Memory B cell (primary cell): ENCODE measurements at regions not wholly inside any gene's neighbourhood (a gene's known extent, or its start where the extent isn't known, plus 50 kb on each side); places are given as distances from the start of the nearest gene placed in this dataset.

Experiments used
- ATAC-seq: fragments of 150-1000 bp; cut with Tn5 transposase; 2 replicates; pipeline ENCODE4 v1.10.0; 2021; ENCODE audit warnings: low read depth, mild to moderate bottlenecking, moderate library complexity
- DNase-seq, 2 donors: peaks; one replicate each; pipeline ENCODE4 v3.0.0; 2022; ENCODE audit warnings: low spot score in 2 of 2
- H3K27ac Mint-ChIP-seq: one replicate; pipeline ENCODE4 v1.8.0; 2022; ENCODE audit warnings: mild to moderate bottlenecking, moderate library complexity, mixed read lengths
- H3K27me3 Mint-ChIP-seq: one replicate; pipeline ENCODE4 v1.8.0; 2022; ENCODE audit warnings: mixed read lengths
- H3K36me3 Mint-ChIP-seq: one replicate; pipeline ENCODE4 v1.8.0; 2022; ENCODE audit warnings: mild to moderate bottlenecking, mixed read lengths
- H3K4me1 Mint-ChIP-seq: one replicate; pipeline ENCODE4 v1.8.0; 2022; ENCODE audit warnings: mixed read lengths
- H3K4me3 Mint-ChIP-seq: one replicate; pipeline ENCODE4 v1.8.0; 2022; ENCODE audit warnings: mild to moderate bottlenecking, moderate library complexity, mixed read lengths
- H3K9me3 Mint-ChIP-seq: one replicate; pipeline ENCODE4 v1.8.0; 2022; ENCODE audit warnings: mixed read lengths

GRCh38 chr3:177421481-177421785, 224.2 kb upstream of the TBL1XR1 start:
- Mint-ChIP-seq H3K4me3 (no peak overlapping the region), H3K36me3 (no peaks in the 10 kb centered on the region), H3K27me3 (peaks cover 1% of the 10 kb centered on the region), H3K4me1 (peaks cover 4% of the 10 kb centered on the region), H3K27ac (no peak overlapping the region), H3K9me3 (peaks cover under 1% of the 10 kb centered on the region)
- DNase-seq (no peak), ATAC-seq (no peak)

- Mint-ChIP-seq H3K27ac (no peak overlapping the region), H3K4me3 (no peak overlapping the region), H3K9me3 (peaks cover 2% of the 10 kb centered on the region), H3K27me3 (peaks cover 1% of the 10 kb centered on the region), H3K4me1 (peaks cover 12% of the 10 kb centered on the region), H3K36me3 (no peaks in the 10 kb centered on the region)
- ATAC-seq (no peak), DNase-seq (no peak)
These were observed 227.2 kb upstream of the TBL1XR1 start for GRCh38 chr3:177424521-177424920.

DNA sequence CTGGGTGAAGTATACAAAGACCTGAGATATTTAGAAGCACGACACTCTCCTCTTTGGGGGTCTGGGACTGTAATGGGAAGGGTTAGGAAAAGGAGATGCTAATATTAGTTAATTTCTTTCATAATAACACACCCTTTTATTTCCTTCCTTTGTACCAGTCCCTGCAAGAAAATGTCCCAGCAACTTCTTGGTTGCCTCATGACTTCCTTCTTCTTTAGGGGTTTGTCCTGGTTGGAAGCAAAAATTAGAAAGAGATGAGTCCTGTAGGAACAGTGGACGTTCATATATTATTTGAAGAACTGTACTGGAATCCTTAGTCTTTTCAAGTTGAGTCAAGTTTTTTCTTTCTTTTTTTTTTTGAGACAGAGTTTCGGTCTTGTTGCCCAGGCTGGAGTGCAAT, 227.8 kb upstream of the TBL1XR1 start:
- Mint-ChIP-seq H3K36me3 (no peaks in the 10 kb centered on the region), H3K9me3 (peaks cover 2% of the 10 kb centered on the region), H3K27me3 (peaks cover 1% of the 10 kb centered on the region), H3K4me3 (no peak overlapping the region), H3K27ac (no peak overlapping the region), H3K4me1 (peaks cover 12% of the 10 kb centered on the region)
- DNase-seq (no peak), ATAC-seq (no peak)

DNA sequence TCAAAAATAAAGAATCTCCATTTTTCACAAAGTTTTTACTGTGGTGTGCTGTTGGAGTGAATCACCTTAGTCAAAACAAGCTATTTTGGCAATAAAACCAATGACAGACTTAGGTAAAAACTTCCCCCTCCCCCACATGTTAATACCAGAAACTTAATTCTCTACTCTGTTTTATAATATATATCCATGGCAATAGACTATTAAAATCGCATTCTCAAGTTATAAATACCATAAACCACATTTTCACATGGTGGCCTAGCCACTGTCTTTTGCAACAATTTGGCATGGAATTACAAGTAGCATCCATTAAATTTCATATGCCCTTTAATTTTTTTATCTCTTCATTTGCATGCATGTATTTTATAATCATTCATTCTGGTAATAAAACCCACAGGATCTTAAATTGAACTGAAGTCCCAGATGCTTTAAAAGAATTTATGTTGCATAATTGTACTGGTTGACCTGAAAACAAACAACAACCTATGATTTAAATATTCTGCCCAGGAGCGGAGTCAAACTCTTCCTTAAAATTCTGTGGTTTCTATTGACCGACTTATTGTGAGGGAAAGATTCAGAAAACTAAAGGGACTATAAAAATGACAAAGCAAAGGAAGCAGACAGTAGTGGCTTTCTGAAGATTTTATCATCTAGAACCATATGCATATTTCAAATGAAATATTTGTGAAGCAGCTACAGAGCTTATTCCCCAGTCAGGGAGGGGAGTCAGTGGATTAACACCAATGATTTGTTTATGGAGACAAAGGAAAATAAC, 229.0 kb upstream of the TBL1XR1 start:
- DNase-seq (no peak), ATAC-seq (no peak)
- no peak overlapping the region for H3K4me3 Mint-ChIP-seq
- H3K27me3 Mint-ChIP-seq, result no peaks in the 10 kb centered on the region
- H3K4me1 Mint-ChIP-seq, result peaks cover 8% of the 10 kb centered on the region
- peaks cover 2% of the 10 kb centered on the region for H3K9me3 Mint-ChIP-seq
- H3K36me3 Mint-ChIP-seq, result no peaks in the 10 kb centered on the region
- H3K27ac Mint-ChIP-seq, result peak overlapping the region; percentile 90

DNA sequence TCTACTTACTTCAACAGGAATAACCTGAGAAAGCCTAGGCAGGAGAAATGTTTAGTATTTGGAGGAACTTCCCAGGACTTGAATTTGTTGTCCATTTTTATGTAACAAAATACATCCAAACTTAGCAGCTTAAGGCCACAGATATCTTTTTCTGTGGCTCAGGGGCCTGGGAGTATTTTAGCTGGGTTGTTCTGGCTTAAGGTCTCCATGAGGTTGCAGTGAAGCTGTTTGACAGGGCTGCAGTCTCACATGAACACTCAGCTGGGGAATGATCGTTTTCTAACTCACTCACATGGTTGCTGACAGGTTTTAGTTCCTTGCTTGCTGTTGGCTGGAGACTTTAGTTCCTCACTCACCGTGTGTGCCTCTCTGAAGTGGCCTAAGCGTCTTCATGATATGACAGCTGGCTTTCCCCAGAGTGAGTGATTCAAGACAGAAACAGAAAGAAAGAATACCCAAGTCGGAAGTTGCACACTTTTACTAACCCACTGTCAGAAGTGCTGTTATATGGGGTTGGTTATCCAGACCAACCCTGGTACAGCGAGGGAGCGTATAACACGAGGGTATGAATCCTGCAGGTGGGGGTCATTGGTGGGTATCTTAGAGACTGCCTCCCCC, 229.7 kb upstream of the TBL1XR1 start:
- Mint-ChIP-seq H3K27ac (peak overlapping the region; percentile 90), H3K4me1 (peaks cover 8% of the 10 kb centered on the region), H3K36me3 (no peaks in the 10 kb centered on the region), H3K9me3 (peaks cover 2% of the 10 kb centered on the region), H3K4me3 (peak overlapping the region; percentile 39), H3K27me3 (no peaks in the 10 kb centered on the region)
- peak in 1 of 2 donors; percentile 22 for DNase-seq
- ATAC-seq, result peak; percentile 95

- ATAC-seq (peak; percentile 3), DNase-seq (no peak)
- H3K36me3 Mint-ChIP-seq, result no peaks in the 10 kb centered on the region
- H3K27me3 Mint-ChIP-seq, result no peaks in the 10 kb centered on the region
- peak overlapping the region; percentile 90 for H3K27ac Mint-ChIP-seq
- peaks cover 2% of the 10 kb centered on the region for H3K9me3 Mint-ChIP-seq
- peaks cover 8% of the 10 kb centered on the region for H3K4me1 Mint-ChIP-seq
- peak overlapping the region; percentile 39 for H3K4me3 Mint-ChIP-seq
These were observed 230.3 kb upstream of the TBL1XR1 start for GRCh38 chr3:177427540-177427939.

DNA sequence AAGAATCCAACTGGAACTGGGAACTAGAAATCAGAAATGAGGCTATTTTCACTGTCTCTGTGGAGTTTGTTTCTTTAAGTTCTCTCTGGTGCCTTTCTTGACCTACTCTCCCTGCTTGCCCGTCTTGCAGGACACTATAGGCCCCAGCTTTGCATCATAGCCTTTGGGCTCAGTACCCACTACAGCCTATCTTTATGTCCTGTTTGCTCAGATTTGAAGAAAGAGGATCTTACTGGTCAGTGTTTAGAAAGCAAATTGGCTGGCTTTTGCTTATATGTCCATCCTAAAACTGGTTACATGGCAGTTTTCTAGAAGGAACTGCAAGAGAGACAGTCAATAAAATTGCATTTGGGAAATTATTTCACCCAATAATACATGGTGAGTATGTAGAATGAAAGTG, 231.8 kb upstream of the TBL1XR1 start:
- no peak for ATAC-seq
- Mint-ChIP-seq H3K4me1 (peaks cover 8% of the 10 kb centered on the region), H3K27ac (no peak overlapping the region), H3K9me3 (peaks cover 2% of the 10 kb centered on the region), H3K36me3 (no peaks in the 10 kb centered on the region), H3K4me3 (no peak overlapping the region), H3K27me3 (no peaks in the 10 kb centered on the region)
- DNase-seq, result no peak

DNA sequence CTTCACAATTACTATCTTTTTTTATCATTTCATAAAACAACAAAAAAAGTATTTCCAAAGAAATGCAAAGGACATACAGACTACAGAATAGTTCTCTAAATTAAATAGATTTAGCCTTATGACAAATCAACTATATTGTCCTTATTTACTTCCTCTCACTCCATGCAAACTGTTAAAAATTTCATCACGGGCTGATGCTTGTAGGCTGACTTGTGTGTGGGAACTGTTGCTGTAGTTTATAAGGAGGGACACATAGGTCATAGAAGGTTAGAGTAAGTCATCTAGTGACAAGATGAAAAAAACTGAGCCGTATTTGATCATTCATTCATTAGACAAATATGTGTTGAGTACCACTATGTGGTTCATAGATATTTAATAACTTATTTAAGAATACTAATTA, 232.5 kb upstream of the TBL1XR1 start:
- Mint-ChIP-seq H3K4me1 (peaks cover 8% of the 10 kb centered on the region), H3K9me3 (peaks cover 2% of the 10 kb centered on the region), H3K4me3 (no peak overlapping the region), H3K27ac (no peak overlapping the region), H3K36me3 (no peaks in the 10 kb centered on the region), H3K27me3 (no peaks in the 10 kb centered on the region)
- ATAC-seq, result no peak
- no peak for DNase-seq

GRCh38 chr3:177430653-177431052, 233.4 kb upstream of the TBL1XR1 start:
- Mint-ChIP-seq H3K27ac (no peak overlapping the region), H3K36me3 (no peaks in the 10 kb centered on the region), H3K9me3 (peaks cover 2% of the 10 kb centered on the region), H3K4me3 (no peak overlapping the region), H3K27me3 (no peaks in the 10 kb centered on the region), H3K4me1 (peaks cover 8% of the 10 kb centered on the region)
- DNase-seq, result no peak
- no peak for ATAC-seq

- DNase-seq, result no peak
- peaks cover 8% of the 10 kb centered on the region for H3K4me1 Mint-ChIP-seq
- ATAC-seq, result no peak
- no peak overlapping the region for H3K27ac Mint-ChIP-seq
- no peaks in the 10 kb centered on the region for H3K36me3 Mint-ChIP-seq
- no peak overlapping the region for H3K4me3 Mint-ChIP-seq
- H3K9me3 Mint-ChIP-seq, result no peaks in the 10 kb centered on the region
- no peaks in the 10 kb centered on the region for H3K27me3 Mint-ChIP-seq
These were observed 234.4 kb upstream of the TBL1XR1 start for GRCh38 chr3:177431525-177432176.

- Mint-ChIP-seq H3K9me3 (no peaks in the 10 kb centered on the region), H3K27ac (no peak overlapping the region), H3K27me3 (no peaks in the 10 kb centered on the region), H3K4me1 (no peaks in the 10 kb centered on the region), H3K4me3 (no peak overlapping the region), H3K36me3 (no peaks in the 10 kb centered on the region)
- no peak for DNase-seq
- no peak for ATAC-seq
These were observed 238.0 kb upstream of the TBL1XR1 start for GRCh38 chr3:177435301-177435700.

DNA sequence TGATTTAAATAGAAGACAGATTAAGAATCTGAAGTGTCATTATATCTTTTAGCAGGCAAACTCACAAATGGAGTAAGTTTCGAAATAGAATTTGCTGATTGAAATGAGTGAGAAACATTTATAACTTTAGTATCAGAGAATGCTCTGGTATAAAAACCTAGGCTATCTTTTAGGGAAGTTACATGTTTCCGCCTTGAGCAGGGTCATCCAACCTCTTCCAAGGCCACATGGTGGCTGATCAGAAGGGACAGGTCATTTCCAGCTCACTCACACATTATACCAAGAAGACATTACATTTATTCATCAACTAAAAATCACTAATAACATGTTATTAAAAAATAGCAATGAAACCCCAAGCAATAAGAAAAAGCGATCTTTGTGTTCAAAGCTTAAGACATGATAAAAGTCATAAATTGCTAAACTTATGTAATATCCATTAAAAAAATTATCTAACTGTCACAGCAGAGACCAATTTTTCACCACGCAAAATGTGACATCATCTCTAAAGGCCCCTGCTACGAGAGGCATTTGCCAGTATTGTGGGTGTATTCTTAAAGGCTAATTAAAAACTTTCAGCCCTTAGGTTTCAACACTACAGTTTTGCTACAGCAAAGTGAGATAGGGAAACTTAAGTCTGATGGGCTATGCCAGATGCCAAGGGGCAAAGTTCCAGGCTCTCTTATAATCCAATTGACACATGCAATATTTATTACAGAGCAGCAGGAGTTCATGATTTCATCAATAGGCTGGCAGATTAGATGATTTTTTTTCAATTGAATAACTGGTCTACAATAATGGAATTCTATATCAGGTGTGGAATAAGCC, 240.4 kb upstream of the TBL1XR1 start:
- peaks cover 9% of the 10 kb centered on the region for H3K4me1 Mint-ChIP-seq
- H3K27me3 Mint-ChIP-seq, result no peaks in the 10 kb centered on the region
- no peak for DNase-seq
- no peak for ATAC-seq
- H3K9me3 Mint-ChIP-seq, result no peaks in the 10 kb centered on the region
- H3K4me3 Mint-ChIP-seq, result no peak overlapping the region
- no peak overlapping the region for H3K27ac Mint-ChIP-seq
- H3K36me3 Mint-ChIP-seq, result no peaks in the 10 kb centered on the region

DNA sequence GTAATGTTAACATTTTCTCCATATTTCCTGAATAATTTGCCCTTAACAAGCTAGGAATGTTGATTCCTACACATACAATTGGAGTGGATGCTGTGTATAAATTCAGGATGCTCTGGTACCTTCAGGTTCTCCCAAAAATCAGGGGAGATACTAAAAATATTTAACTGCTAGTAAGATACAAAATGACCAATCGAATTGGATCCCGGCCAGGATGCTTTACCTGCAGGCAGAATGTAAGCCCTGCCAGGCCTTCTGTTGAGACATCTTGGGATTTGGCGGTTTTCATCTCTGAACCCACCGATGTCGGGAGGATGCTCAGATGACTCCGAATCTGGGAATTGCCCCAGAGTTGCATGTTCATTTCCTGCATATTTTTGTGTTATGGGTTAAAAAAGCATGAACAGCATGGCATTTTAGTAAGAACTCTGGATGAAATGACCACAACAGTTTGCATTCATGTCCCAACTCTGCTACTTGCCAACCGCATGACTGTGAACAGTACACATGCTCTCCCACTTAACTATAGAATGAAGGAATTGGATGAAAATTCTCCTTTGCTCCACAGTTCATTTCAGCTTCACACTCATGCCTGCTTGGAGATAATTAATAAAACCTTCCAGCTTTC, 241.4 kb upstream of the TBL1XR1 start:
- Mint-ChIP-seq H3K36me3 (no peaks in the 10 kb centered on the region), H3K4me3 (no peak overlapping the region), H3K27ac (no peak overlapping the region), H3K4me1 (peaks cover 12% of the 10 kb centered on the region), H3K27me3 (no peaks in the 10 kb centered on the region), H3K9me3 (no peaks in the 10 kb centered on the region)
- ATAC-seq (no peak), DNase-seq (no peak)
